Esophagus muscularis mucosa (tissue), 4 donors: ENCODE measurements at regions not wholly inside any gene's neighbourhood (a gene's known extent, or its start where the extent isn't known, plus 50 kb on each side); places are given as distances from the start of the nearest gene placed in this dataset.

Experiments
- DNase-seq: peaks from one replicate; pipeline ENCODE4 v3.0.0-alpha.2; 2017; ENCODE audit errors: extremely low spot score
- H3K27ac ChIP-seq, 4 donors: fragments of 200-600 bp; sonication (generic); replicated peaks in 1 of 4; 1 replicate in 3 of 4; 2 replicates in 1 of 4; pipeline ENCODE4 v1.5.1; 2016 to 2019; ENCODE audit warnings: mild to moderate bottlenecking in 1 of 4
- H3K27me3 ChIP-seq, 4 donors: fragments of 200-600 bp; sonication (generic); one replicate each; pipeline versions ENCODE4 v1.5.1 to v1.6.0; 2016 to 2019
- H3K36me3 ChIP-seq, 4 donors: fragments of 200-600 bp; sonication (generic); one replicate each; pipeline ENCODE4 v1.5.1; 2016 to 2019
- H3K4me1 ChIP-seq, 4 donors: fragments of 200-600 bp; sonication (generic); one replicate each; pipeline ENCODE4 v1.5.1; 2016 to 2019
- H3K4me3 ChIP-seq, 4 donors: fragments of 200-600 bp; sonication (generic); 1 replicate in 2 of 4; 2 replicates in 2 of 4; pipeline ENCODE4 v1.5.1; 2016 to 2019; ENCODE audit warnings: mild to moderate bottlenecking in 4 of 4, moderate library complexity in 1 of 4
- H3K9me3 ChIP-seq, 4 donors: fragments of 200-600 bp; sonication (generic); 1 replicate in 3 of 4; 2 replicates in 1 of 4; pipeline ENCODE4 v1.5.1; 2016 to 2019
- EP300 ChIP-seq: sonication (generic); formaldehyde crosslinking; IDR thresholded peaks from one replicate; pipeline ENCODE4 v1.6.1; 2017; ENCODE audit warnings: antibody characterized with exemption
- POLR2A ChIP-seq: fragments of 450-650 bp; IDR thresholded peaks from one replicate; pipeline ENCODE4 v1.6.1; 2017; ENCODE audit warnings: antibody characterized with exemption, moderate library complexity, mild to moderate bottlenecking, low read depth
- POLR2AphosphoS5 ChIP-seq, 2 donors: sonication (generic); formaldehyde crosslinking; IDR thresholded peaks; one replicate each; pipeline ENCODE4 v1.6.1; 2017; ENCODE audit warnings: antibody characterized with exemption in 2 of 2
- WGBS: methylation state at CpG from one replicate; pipeline ENCODE4 v1.1.5; 2018; 5-methylcytosine and 5-hydroxymethylcytosine counted together
- intact Hi-C: fragments of 100-400 bp; cut with DNase I; formaldehyde crosslinking; loops from one replicate; pipeline ENCODE4 v1.15.1; 2023
- TF ChIP-seq, protein P1 (sequence below), 3 experiments: fragments of 200-600 bp in 2 of 3; fragments of 450-650 bp in 1 of 3; sonication (generic) in 2 of 3; IDR thresholded peaks; one replicate each; pipeline ENCODE4 v1.5.1; 2017 to 2019; ENCODE audit warnings: antibody characterized with exemption in 3 of 3, mild to moderate bottlenecking in 2 of 3, moderate library complexity in 1 of 3

DNA sequence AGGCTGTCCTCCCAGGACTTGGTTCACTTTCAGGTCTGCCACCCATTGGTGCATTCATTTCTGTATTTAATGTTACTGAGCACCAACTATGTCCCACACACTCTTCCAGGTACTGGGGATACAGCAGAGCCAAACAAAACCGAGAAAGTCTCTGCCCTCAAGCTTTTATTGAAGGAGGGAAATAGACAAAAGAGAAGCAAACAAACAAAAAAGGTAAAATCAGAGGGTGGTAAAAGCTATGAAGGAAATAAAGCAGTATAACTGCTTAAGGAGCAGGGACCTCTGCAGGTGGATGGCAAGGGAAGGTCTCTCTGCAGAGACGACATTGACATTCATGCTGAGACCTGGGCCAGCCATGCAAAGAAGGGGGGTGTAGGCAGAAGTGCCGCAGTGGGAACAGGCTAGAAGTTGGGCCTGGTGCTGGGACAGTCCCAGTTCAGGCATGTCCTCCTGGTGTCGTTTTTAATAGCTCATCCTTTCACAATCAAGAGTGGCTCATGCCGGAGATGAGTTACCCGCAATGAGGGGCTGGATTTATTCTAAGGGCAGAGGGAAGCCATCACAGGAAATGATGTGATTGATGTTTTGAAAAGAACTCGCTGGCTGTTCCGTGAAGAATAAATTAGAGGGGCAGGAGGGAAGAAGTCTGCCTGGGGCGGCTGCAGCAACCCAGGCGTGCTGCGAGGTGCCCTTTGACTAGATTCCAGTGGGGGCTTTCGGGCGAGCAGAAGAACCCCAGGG lies 72.8 kb downstream of the IRF2BPL start:
- H3K4me1 ChIP-seq: peaks cover 64 to 86% (median 78%) of the 10 kb centered on the region in 4 donors
- TF ChIP-seq, protein P1, sequence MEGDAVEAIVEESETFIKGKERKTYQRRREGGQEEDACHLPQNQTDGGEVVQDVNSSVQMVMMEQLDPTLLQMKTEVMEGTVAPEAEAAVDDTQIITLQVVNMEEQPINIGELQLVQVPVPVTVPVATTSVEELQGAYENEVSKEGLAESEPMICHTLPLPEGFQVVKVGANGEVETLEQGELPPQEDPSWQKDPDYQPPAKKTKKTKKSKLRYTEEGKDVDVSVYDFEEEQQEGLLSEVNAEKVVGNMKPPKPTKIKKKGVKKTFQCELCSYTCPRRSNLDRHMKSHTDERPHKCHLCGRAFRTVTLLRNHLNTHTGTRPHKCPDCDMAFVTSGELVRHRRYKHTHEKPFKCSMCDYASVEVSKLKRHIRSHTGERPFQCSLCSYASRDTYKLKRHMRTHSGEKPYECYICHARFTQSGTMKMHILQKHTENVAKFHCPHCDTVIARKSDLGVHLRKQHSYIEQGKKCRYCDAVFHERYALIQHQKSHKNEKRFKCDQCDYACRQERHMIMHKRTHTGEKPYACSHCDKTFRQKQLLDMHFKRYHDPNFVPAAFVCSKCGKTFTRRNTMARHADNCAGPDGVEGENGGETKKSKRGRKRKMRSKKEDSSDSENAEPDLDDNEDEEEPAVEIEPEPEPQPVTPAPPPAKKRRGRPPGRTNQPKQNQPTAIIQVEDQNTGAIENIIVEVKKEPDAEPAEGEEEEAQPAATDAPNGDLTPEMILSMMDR (IDR thresholded peaks at IDR 0.05): no peak
- TF ChIP-seq POLR2AphosphoS5 (IDR thresholded peaks at IDR 0.05) (peak in 1 of 2 donors; percentile 26), POLR2A (no peak)
- 13% methylated on average over 10 of the region's 13 CpGs for WGBS
- no peaks in the 10 kb centered on the region for H3K9me3 ChIP-seq
- H3K4me3 ChIP-seq: peak overlapping the region; percentile 51 to 58 (median 52)
- DNase-seq: no peak
- intact Hi-C loops: loop anchor here (5.0 kb wide), 2 partner anchors 33 to 72 kb away; partner anchors contain the start of gene IRF2BPL
- no peaks in the 10 kb centered on the region for H3K36me3 ChIP-seq
- H3K27me3 ChIP-seq: no peaks in the 10 kb centered on the region
- peak overlapping the region; percentile 91 to 97 (median 93) for H3K27ac ChIP-seq

DNA sequence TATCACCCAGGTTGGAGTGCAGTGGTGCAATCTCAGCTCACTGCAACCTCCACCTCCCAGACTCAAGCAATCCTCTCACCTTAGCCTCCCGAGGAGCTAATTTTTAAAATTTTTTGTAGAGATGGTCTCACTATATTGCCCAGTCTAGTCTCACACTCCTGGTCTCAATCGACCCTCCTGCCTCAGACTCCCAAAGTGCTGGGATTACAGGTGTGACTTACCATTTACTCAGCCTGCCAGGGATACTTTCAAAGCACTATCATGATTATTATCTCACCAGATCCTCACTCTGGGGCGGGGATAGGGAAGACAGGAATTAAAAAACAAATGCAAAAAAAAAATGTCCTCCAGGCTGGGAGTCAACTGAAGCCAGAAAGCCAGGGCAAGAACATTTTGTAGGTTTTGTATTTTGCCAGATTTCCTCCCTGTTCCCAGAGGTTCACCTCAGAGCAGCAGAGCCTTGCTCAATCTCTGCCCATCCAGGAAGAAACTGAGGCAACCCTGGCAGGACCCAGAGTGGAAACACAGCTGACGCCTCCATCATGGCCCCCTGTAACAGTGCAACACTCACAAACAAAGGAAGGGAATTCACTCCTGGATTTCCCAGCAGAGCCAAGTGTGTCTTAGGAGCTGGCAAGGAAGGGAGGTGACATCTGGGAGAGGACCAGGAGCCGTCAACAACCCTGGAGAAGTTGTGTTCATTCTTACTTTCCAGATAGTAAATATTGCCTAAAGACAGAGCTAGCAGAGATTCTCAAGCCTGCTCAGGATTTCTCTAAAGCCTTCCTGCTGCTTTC lies 73.9 kb downstream of the IRF2BPL start:
- Histone ChIP-seq H3K9me3 (no peaks in the 10 kb centered on the region), H3K27ac (peak overlapping the region; percentile 91 to 97 (median 93)), H3K4me3 (no peak overlapping the region), H3K27me3 (no peaks in the 10 kb centered on the region), H3K36me3 (no peaks in the 10 kb centered on the region), H3K4me1 (peaks cover 75 to 87% (median 84%) of the 10 kb centered on the region in 4 donors)
- intact Hi-C loops: loop anchor here (5.0 kb wide), 2 partner anchors 32 to 73 kb away; partner anchors contain the start of gene IRF2BPL
- DNase-seq: no peak
- 83% methylated on average over 5 of the region's 5 CpGs for WGBS
- TF ChIP-seq POLR2A: no peak
- no peak for TF ChIP-seq POLR2AphosphoS5 (IDR thresholded peaks at IDR 0.05)
- TF ChIP-seq, protein P1 (IDR thresholded peaks at IDR 0.05): no peak
- TF ChIP-seq EP300: no peak

DNA sequence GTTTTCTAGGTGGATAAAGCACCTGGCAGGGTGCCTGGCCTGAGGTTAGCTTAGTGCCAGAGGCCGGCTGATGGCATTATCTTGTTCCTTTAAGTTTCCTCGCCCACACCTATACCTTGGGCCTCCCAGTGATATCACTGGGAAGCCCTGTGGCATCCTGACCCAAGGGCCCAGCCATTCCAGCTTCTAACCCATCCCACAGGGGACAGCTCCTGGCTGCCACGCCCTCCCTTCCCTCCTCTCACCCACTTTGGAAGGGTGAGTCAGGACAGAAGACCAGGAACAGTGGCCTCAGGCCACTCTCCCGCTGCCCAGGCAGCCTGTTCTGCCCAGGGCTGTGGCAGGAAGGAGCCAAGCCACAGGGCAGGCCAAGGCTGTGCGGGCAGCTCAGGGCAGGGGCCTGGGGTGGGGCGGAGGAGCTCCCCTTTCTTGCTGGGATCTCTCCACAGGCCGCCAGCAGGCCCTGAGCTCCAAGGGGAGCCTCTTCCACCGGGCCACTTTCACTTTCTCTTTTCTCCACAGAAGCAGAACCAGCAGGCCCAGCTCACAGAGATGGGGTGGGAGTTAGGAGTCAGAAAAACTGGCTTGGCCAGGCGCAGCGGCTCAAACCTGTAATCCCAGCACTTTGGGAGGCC lies 75.1 kb downstream of the IRF2BPL start:
- H3K27me3 ChIP-seq: no peaks in the 10 kb centered on the region
- DNase-seq: no peak
- H3K27ac ChIP-seq: peak overlapping the region; percentile 91 to 97 (median 93)
- intact Hi-C loops: no loop called here
- 41% methylated on average over 5 of the region's 10 CpGs for WGBS
- H3K36me3 ChIP-seq: no peaks in the 10 kb centered on the region
- H3K9me3 ChIP-seq: no peaks in the 10 kb centered on the region
- peak overlapping the region; percentile 34 to 54 (median 40) for H3K4me3 ChIP-seq
- H3K4me1 ChIP-seq: peaks cover 75 to 84% (median 79%) of the 10 kb centered on the region in 4 donors
- TF ChIP-seq POLR2A (peak; percentile 49), POLR2AphosphoS5 (IDR thresholded peaks at IDR 0.05) (peak; percentile 57 to 83), EP300 (no peak)
- TF ChIP-seq, protein P1 (IDR thresholded peaks at IDR 0.05): no peak

DNA sequence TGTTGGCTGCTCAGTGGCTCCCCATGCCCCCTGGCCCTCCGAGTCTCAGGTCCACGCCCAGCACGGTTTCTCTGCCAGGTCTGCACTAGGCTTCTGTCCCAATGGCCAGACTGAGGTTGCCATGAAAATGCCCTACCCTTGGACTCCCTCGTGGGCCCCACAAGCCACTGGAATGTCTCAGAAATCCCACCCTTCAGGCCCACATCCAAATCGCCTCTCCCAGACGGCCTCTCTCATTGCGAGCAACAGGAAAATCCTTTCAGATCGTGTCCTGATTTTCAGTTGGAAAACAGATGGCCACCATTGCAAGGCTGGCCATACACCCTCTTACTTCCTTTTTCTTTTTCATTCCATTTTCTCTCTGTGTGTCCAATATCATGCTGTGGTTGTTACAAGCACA lies 77.3 kb downstream of the IRF2BPL start:
- intact Hi-C loops: no loop called here
- H3K36me3 ChIP-seq: no peaks in the 10 kb centered on the region
- TF ChIP-seq, protein P1 (IDR thresholded peaks at IDR 0.05): no peak
- TF ChIP-seq POLR2AphosphoS5 (IDR thresholded peaks at IDR 0.05) (no peak), EP300 (no peak), POLR2A (no peak)
- peaks cover 73 to 83% (median 79%) of the 10 kb centered on the region in 4 donors for H3K4me1 ChIP-seq
- WGBS: 72% methylated on average over 5 of the region's 8 CpGs
- no peak for DNase-seq
- H3K9me3 ChIP-seq: no peaks in the 10 kb centered on the region
- H3K4me3 ChIP-seq: no peak overlapping the region
- H3K27ac ChIP-seq: peak overlapping the region; percentile 20 to 71 (median 52)
- no peaks in the 10 kb centered on the region for H3K27me3 ChIP-seq
